ENCODE measurements at regions not wholly inside any gene's neighbourhood (a gene's known extent, or its start where the extent isn't known, plus 50 kb on each side); places are given as distances from the start of the nearest gene placed in this dataset.

GRCh38 chr17:69643686-69644085, 229.2 kb downstream of the MAP2K6 start:
- Histone ChIP-seq H3K4me1 (ENCODE audit: insufficient read depth, low read length) (peaks cover 2% of the 10 kb centered on the region), H3K4me3 (ENCODE audit: insufficient read depth, low read depth, low read length) (no peak overlapping the region), H3K4me2 (ENCODE audit: low read length) (no peak overlapping the region), H3K9me3 (ENCODE audit: insufficient read depth, low read depth, low read length) (no peaks in the 10 kb centered on the region), H2AFZ (ENCODE audit: low read depth, low read length) (no peak overlapping the region), H3K27me3 (ENCODE audit: insufficient read depth, low read length) (no peaks in the 10 kb centered on the region), H3K79me2 (ENCODE audit: insufficient read depth, low read length) (no peaks in the 10 kb centered on the region), H3K36me3 (ENCODE audit: insufficient read depth, low read length) (no peaks in the 10 kb centered on the region), H3K27ac (ENCODE audit: low read depth, low read length) (no peak overlapping the region), H4K20me1 (ENCODE audit: insufficient read depth, low read length) (no peaks in the 10 kb centered on the region), H3K9ac (ENCODE audit: low read length) (no peak overlapping the region)
- DNase-seq (ENCODE audit: low read depth) (no peak), FAIRE-seq (no peak)
- no peaks in the 10 kb centered on the region for H3K27me3 Mint-ChIP-seq (ENCODE audit: low read depth, unreplicated experiment)
- no peaks in the 10 kb centered on the region for H3K4me1 Mint-ChIP-seq (ENCODE audit: low read depth, unreplicated experiment)
- no peaks in the 10 kb centered on the region for H3K36me3 Mint-ChIP-seq (ENCODE audit: low read depth, unreplicated experiment)
- TF ChIP-seq CTCF (IDR thresholded peaks at IDR 0.05; ENCODE audit: insufficient read depth, low read depth, low read length) = no peak
- TF ChIP-seq EZH2 (IDR thresholded peaks at IDR 0.05; ENCODE audit: insufficient read depth, low read length) = no peak
- H3K4me3 Mint-ChIP-seq (ENCODE audit: unreplicated experiment) = no peak overlapping the region
- peaks cover 3% of the 10 kb centered on the region for H3K9me3 Mint-ChIP-seq (ENCODE audit: unreplicated experiment)
- H3K27ac Mint-ChIP-seq (ENCODE audit: unreplicated experiment) = no peak overlapping the region

GRCh38 chr17:69646729-69647128, 232.2 kb downstream of the MAP2K6 start:
- Histone ChIP-seq H3K27ac (ENCODE audit: low read depth, low read length) (no peak overlapping the region), H3K4me2 (ENCODE audit: low read length) (no peak overlapping the region), H3K4me1 (ENCODE audit: insufficient read depth, low read length) (no peaks in the 10 kb centered on the region), H2AFZ (ENCODE audit: low read depth, low read length) (no peak overlapping the region), H3K4me3 (ENCODE audit: insufficient read depth, low read depth, low read length) (no peak overlapping the region), H3K79me2 (ENCODE audit: insufficient read depth, low read length) (no peaks in the 10 kb centered on the region), H4K20me1 (ENCODE audit: insufficient read depth, low read length) (no peaks in the 10 kb centered on the region), H3K9ac (ENCODE audit: low read length) (no peak overlapping the region), H3K27me3 (ENCODE audit: insufficient read depth, low read length) (no peaks in the 10 kb centered on the region), H3K9me3 (ENCODE audit: insufficient read depth, low read depth, low read length) (no peaks in the 10 kb centered on the region), H3K36me3 (ENCODE audit: insufficient read depth, low read length) (no peaks in the 10 kb centered on the region)
- TF ChIP-seq CTCF (IDR thresholded peaks at IDR 0.05; ENCODE audit: insufficient read depth, low read depth, low read length) (no peak), EZH2 (IDR thresholded peaks at IDR 0.05; ENCODE audit: insufficient read depth, low read length) (no peak)
- DNase-seq (ENCODE audit: low read depth) (no peak), FAIRE-seq (no peak)
- Mint-ChIP-seq H3K27me3 (ENCODE audit: low read depth, unreplicated experiment) (no peaks in the 10 kb centered on the region), H3K36me3 (ENCODE audit: low read depth, unreplicated experiment) (no peaks in the 10 kb centered on the region), H3K27ac (ENCODE audit: unreplicated experiment) (no peak overlapping the region), H3K9me3 (ENCODE audit: unreplicated experiment) (peaks cover 6% of the 10 kb centered on the region), H3K4me3 (ENCODE audit: unreplicated experiment) (no peak overlapping the region), H3K4me1 (ENCODE audit: low read depth, unreplicated experiment) (no peaks in the 10 kb centered on the region)

- Histone ChIP-seq H3K4me2 (ENCODE audit: low read length) (no peak overlapping the region), H3K79me2 (ENCODE audit: insufficient read depth, low read length) (no peaks in the 10 kb centered on the region), H3K27ac (ENCODE audit: low read depth, low read length) (no peak overlapping the region), H3K4me1 (ENCODE audit: insufficient read depth, low read length) (peaks cover 12% of the 10 kb centered on the region), H3K9me3 (ENCODE audit: insufficient read depth, low read depth, low read length) (no peaks in the 10 kb centered on the region), H4K20me1 (ENCODE audit: insufficient read depth, low read length) (no peaks in the 10 kb centered on the region), H3K27me3 (ENCODE audit: insufficient read depth, low read length) (no peaks in the 10 kb centered on the region), H2AFZ (ENCODE audit: low read depth, low read length) (no peak overlapping the region), H3K4me3 (ENCODE audit: insufficient read depth, low read depth, low read length) (no peak overlapping the region), H3K36me3 (ENCODE audit: insufficient read depth, low read length) (no peaks in the 10 kb centered on the region), H3K9ac (ENCODE audit: low read length) (no peak overlapping the region)
- H3K36me3 Mint-ChIP-seq (ENCODE audit: low read depth, unreplicated experiment) = no peaks in the 10 kb centered on the region
- FAIRE-seq (no peak), DNase-seq (ENCODE audit: low read depth) (no peak)
- peaks cover 8% of the 10 kb centered on the region for H3K9me3 Mint-ChIP-seq (ENCODE audit: unreplicated experiment)
- H3K4me3 Mint-ChIP-seq (ENCODE audit: unreplicated experiment) = no peak overlapping the region
- peaks cover 18% of the 10 kb centered on the region for H3K4me1 Mint-ChIP-seq (ENCODE audit: low read depth, unreplicated experiment)
- no peak overlapping the region for H3K27ac Mint-ChIP-seq (ENCODE audit: unreplicated experiment)
- no peak for TF ChIP-seq EZH2 (IDR thresholded peaks at IDR 0.05; ENCODE audit: insufficient read depth, low read length)
- no peak for TF ChIP-seq CTCF (IDR thresholded peaks at IDR 0.05; ENCODE audit: insufficient read depth, low read depth, low read length)
- no peaks in the 10 kb centered on the region for H3K27me3 Mint-ChIP-seq (ENCODE audit: low read depth, unreplicated experiment)
Measured at GRCh38 chr17:69650881-69651280, 236.4 kb downstream of the MAP2K6 start.

Measured in astrocyte (in vitro differentiated cells and primary cell).